HFF-Myc (cell line): ENCODE measurements at regions not wholly inside any gene's neighbourhood (a gene's known extent, or its start where the extent isn't known, plus 50 kb on each side); places are given as distances from the start of the nearest gene placed in this dataset.

Experiments
- DNase-seq: peaks from one replicate; pipeline ENCODE4 v3.0.0-alpha.2; 2011; ENCODE audit warnings: low read depth; ENCODE audit errors: extremely low read depth
- H3K4me3 ChIP-seq: replicated peaks from 2 replicates; pipeline ENCODE4 v1.5.1; 2011; ENCODE audit warnings: low read depth, mild to moderate bottlenecking, control low read depth, low read length
- CTCF ChIP-seq: IDR thresholded peaks from 2 replicates; pipeline ENCODE4 v1.5.1; 2012; ENCODE audit warnings: mild to moderate bottlenecking, low read depth, low read length, control low read depth; ENCODE audit errors: missing control alignments

GRCh38 chr2:6412533-6413091 is 453.1 kb downstream of the CMPK2 start:
- no peak for TF ChIP-seq CTCF
- no peak overlapping the region for H3K4me3 ChIP-seq
- no peak for DNase-seq

- no peak overlapping the region for H3K4me3 ChIP-seq
- DNase-seq = no peak
- TF ChIP-seq CTCF = no peak
Observed at GRCh38 chr2:6417050-6417449, 448.7 kb downstream of the CMPK2 start.

GRCh38 chr2:6418291-6418690 is 447.4 kb downstream of the CMPK2 start:
- TF ChIP-seq CTCF = no peak
- no peak overlapping the region for H3K4me3 ChIP-seq
- no peak for DNase-seq

GRCh38 chr2:6421138-6421730 is 444.5 kb downstream of the CMPK2 start:
- H3K4me3 ChIP-seq = no peak overlapping the region
- TF ChIP-seq CTCF = no peak
- no peak for DNase-seq

- no peak for DNase-seq
- no peak overlapping the region for H3K4me3 ChIP-seq
- no peak for TF ChIP-seq CTCF
Observed at GRCh38 chr2:6421888-6422287, 443.8 kb downstream of the CMPK2 start.

- no peak overlapping the region for H3K4me3 ChIP-seq
- no peak for TF ChIP-seq CTCF
- DNase-seq = no peak
Observed at GRCh38 chr2:6423157-6423556, 442.6 kb downstream of the CMPK2 start.

- peak; percentile 31 for DNase-seq
- no peak for TF ChIP-seq CTCF
- no peak overlapping the region for H3K4me3 ChIP-seq
Observed at GRCh38 chr2:6423944-6424343, 441.8 kb downstream of the CMPK2 start.
